HepG2 (cell line): ENCODE measurements at regions not wholly inside any gene's neighbourhood (a gene's known extent, or its start where the extent isn't known, plus 50 kb on each side); places are given as distances from the start of the nearest gene placed in this dataset.

Source experiments
- GATAD2A ChIP-seq: IDR thresholded peaks from 2 replicates; pipeline ENCODE4 v1.6.1; 2016
- HMGXB3 ChIP-seq: sonication (generic); formaldehyde crosslinking; IDR thresholded peaks from 2 replicates; pipeline ENCODE4 v1.4.0; 2020; ENCODE audit warnings: missing genetic modification reagents, borderline replicate concordance
- NCOR1 ChIP-seq: fragments of 200-600 bp; sonication (generic); IDR thresholded peaks from 2 replicates; pipeline ENCODE4 v1.7.0; 2017; ENCODE audit warnings: antibody characterized with exemption, low read length, borderline replicate concordance
- PCBP2 ChIP-seq: fragments of 200-400 bp; formaldehyde crosslinking; optimal IDR thresholded peaks from 2 replicates; pipeline ENCODE3; 2018; ENCODE audit warnings: low read length, low read depth; ENCODE audit not compliant: poor library complexity, severe bottlenecking
- PRPF4 ChIP-seq: fragments of 200-400 bp; formaldehyde crosslinking; IDR thresholded peaks from 2 replicates; pipeline ENCODE4 v1.6.1; 2016; ENCODE audit warnings: low read length, low read depth; ENCODE audit not compliant: poor library complexity, severe bottlenecking
- SMAD9 ChIP-seq: sonication (generic); formaldehyde crosslinking; IDR thresholded peaks from 2 replicates; pipeline ENCODE4 v1.5.1; 2020; ENCODE audit warnings: mild to moderate bottlenecking, missing genetic modification reagents
- SYNCRIP ChIP-seq: fragments of 200-400 bp; formaldehyde crosslinking; IDR thresholded peaks from 2 replicates; pipeline ENCODE4 v1.6.1; 2018; ENCODE audit warnings: mild to moderate bottlenecking, low read depth, low read length; ENCODE audit not compliant: insufficient read depth
- TRIM24 ChIP-seq: sonication (generic); formaldehyde crosslinking; IDR thresholded peaks from 2 replicates; pipeline ENCODE4 v1.8.0; 2022; ENCODE audit warnings: mild to moderate bottlenecking, missing genetic modification reagents
- ZFYVE20 ChIP-seq: sonication (generic); formaldehyde crosslinking; IDR thresholded peaks from 2 replicates; pipeline ENCODE4 v1.8.0; 2023; ENCODE audit warnings: low read depth, mild to moderate bottlenecking, moderate library complexity, missing genetic modification reagents, borderline replicate concordance
- ZHX1 ChIP-seq: sonication (generic); formaldehyde crosslinking; IDR thresholded peaks from 2 replicates; pipeline ENCODE4 v1.8.1; 2022; ENCODE audit warnings: low read depth, mild to moderate bottlenecking, missing genetic modification reagents
- ZNF788 ChIP-seq: sonication (generic); formaldehyde crosslinking; IDR thresholded peaks from 2 replicates; pipeline ENCODE4 v1.5.0; 2020; ENCODE audit warnings: mild to moderate bottlenecking, missing genetic modification reagents, borderline replicate concordance
- TF ChIP-seq, protein P1 (sequence below): sonication (generic); formaldehyde crosslinking; IDR thresholded peaks from 2 replicates; pipeline ENCODE4 v1.9.0; 2021; ENCODE audit warnings: mild to moderate bottlenecking, missing genetic modification reagents

DNA sequence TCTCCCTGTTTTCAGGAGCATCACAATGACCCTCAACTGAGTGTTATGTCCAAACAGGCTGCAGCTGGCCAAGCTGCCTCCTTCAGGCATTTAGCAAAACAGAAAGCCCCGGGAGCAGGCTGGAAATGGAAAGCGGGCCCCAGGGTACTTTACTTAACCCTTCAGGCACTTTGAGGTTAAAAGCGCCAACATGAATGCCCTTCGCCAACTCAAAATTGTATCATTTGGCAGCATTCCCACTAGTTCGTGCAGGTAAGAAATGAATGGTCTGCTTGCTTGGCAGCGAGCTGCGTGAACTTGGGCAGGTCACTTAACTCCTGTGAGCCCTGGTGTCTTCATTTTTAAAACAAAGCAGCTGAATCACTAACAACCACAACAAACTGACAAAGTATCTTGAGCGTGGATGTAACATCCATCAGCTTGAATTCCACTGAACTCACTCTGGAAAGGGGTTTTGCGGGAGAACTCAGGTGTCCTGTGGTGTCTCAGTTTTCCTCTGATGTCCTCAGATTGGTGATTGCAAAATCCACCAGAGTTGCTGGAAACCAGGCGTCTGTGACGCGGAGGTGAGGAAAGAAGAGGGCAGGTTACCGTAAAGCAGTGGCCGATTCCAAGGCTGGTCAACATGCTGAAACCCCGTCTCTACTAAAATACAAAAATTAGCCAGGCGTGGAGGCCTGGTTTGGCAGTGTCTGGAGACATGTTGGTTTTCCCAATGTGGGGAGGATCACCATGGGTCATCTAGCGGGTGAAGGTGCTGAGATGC lies 118.8 kb upstream of the ZNF217 start (continued):
- no peak; the same call in 1 of the 2 replicates for TF ChIP-seq HMGXB3
- TF ChIP-seq GATAD2A: peak; percentile 71
- peak; percentile 2 for TF ChIP-seq PCBP2
- TF ChIP-seq ZFYVE20 (CRISPR knock-in tag): no peak
- no peak for TF ChIP-seq NCOR1
- no peak for TF ChIP-seq ZNF788 (CRISPR knock-in tag)
- TF ChIP-seq SMAD9 (CRISPR knock-in tag): no peak
- TF ChIP-seq, protein P1, sequence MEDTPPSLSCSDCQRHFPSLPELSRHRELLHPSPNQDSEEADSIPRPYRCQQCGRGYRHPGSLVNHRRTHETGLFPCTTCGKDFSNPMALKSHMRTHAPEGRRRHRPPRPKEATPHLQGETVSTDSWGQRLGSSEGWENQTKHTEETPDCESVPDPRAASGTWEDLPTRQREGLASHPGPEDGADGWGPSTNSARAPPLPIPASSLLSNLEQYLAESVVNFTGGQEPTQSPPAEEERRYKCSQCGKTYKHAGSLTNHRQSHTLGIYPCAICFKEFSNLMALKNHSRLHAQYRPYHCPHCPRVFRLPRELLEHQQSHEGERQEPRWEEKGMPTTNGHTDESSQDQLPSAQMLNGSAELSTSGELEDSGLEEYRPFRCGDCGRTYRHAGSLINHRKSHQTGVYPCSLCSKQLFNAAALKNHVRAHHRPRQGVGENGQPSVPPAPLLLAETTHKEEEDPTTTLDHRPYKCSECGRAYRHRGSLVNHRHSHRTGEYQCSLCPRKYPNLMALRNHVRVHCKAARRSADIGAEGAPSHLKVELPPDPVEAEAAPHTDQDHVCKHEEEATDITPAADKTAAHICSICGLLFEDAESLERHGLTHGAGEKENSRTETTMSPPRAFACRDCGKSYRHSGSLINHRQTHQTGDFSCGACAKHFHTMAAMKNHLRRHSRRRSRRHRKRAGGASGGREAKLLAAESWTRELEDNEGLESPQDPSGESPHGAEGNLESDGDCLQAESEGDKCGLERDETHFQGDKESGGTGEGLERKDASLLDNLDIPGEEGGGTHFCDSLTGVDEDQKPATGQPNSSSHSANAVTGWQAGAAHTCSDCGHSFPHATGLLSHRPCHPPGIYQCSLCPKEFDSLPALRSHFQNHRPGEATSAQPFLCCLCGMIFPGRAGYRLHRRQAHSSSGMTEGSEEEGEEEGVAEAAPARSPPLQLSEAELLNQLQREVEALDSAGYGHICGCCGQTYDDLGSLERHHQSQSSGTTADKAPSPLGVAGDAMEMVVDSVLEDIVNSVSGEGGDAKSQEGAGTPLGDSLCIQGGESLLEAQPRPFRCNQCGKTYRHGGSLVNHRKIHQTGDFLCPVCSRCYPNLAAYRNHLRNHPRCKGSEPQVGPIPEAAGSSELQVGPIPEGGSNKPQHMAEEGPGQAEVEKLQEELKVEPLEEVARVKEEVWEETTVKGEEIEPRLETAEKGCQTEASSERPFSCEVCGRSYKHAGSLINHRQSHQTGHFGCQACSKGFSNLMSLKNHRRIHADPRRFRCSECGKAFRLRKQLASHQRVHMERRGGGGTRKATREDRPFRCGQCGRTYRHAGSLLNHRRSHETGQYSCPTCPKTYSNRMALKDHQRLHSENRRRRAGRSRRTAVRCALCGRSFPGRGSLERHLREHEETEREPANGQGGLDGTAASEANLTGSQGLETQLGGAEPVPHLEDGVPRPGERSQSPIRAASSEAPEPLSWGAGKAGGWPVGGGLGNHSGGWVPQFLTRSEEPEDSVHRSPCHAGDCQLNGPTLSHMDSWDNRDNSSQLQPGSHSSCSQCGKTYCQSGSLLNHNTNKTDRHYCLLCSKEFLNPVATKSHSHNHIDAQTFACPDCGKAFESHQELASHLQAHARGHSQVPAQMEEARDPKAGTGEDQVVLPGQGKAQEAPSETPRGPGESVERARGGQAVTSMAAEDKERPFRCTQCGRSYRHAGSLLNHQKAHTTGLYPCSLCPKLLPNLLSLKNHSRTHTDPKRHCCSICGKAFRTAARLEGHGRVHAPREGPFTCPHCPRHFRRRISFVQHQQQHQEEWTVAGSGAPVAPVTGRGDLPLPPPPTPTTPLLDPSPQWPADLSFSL (CRISPR knock-in tag): peak; percentile 27; the same call in 1 of the 2 replicates
- TF ChIP-seq SYNCRIP: no peak
- peak; percentile 47 for TF ChIP-seq PRPF4
- TF ChIP-seq TRIM24 (CRISPR knock-in tag): no peak
- 0 out of 2 replicates have a peak, but pooled peaks have one; percentile 55 for TF ChIP-seq ZHX1 (CRISPR knock-in tag)
